ENCODE measurements at regions not wholly inside any gene's neighbourhood (a gene's known extent, or its start where the extent isn't known, plus 50 kb on each side); places are given as distances from the start of the nearest gene placed in this dataset.

- no peak overlapping the region for H3K4me3 ChIP-seq (ENCODE audit: low read depth, low read length)
- in situ Hi-C loops (cut with HindIII; ENCODE audit: low sequenced_read_pairs) = no loop called here
- no peak for TF ChIP-seq CTCF (IDR thresholded peaks at IDR 0.05; ENCODE audit: low read depth, low read length)
- DNase-seq (ENCODE audit: low read depth, low spot score) = peak; percentile 77
Measured at GRCh38 chr3:171936191-171936841, 93.2 kb downstream of the TMEM212 start.

GRCh38 chr3:171939578-171939977 is 96.4 kb downstream of the TMEM212 start:
- H3K4me3 ChIP-seq (ENCODE audit: low read depth, low read length) = no peak overlapping the region
- in situ Hi-C loops (cut with HindIII; ENCODE audit: low sequenced_read_pairs) = no loop called here
- TF ChIP-seq CTCF (IDR thresholded peaks at IDR 0.05; ENCODE audit: low read depth, low read length) = no peak
- no peak for DNase-seq (ENCODE audit: low read depth, low spot score)

GRCh38 chr3:171940151-171940649 is 97.1 kb downstream of the TMEM212 start:
- no peak for DNase-seq (ENCODE audit: low read depth, low spot score)
- TF ChIP-seq CTCF (IDR thresholded peaks at IDR 0.05; ENCODE audit: low read depth, low read length) = no peak
- H3K4me3 ChIP-seq (ENCODE audit: low read depth, low read length) = no peak overlapping the region
- in situ Hi-C loops (cut with HindIII; ENCODE audit: low sequenced_read_pairs) = no loop called here

GRCh38 chr3:171943262-171944117 is 95.9 kb upstream of the FNDC3B start:
- in situ Hi-C loops (cut with HindIII; ENCODE audit: low sequenced_read_pairs) = no loop called here
- H3K4me3 ChIP-seq (ENCODE audit: low read depth, low read length) = no peak overlapping the region
- no peak for DNase-seq (ENCODE audit: low read depth, low spot score)
- no peak for TF ChIP-seq CTCF (IDR thresholded peaks at IDR 0.05; ENCODE audit: low read depth, low read length)

- no peak overlapping the region for H3K4me3 ChIP-seq (ENCODE audit: low read depth, low read length)
- in situ Hi-C loops (cut with HindIII; ENCODE audit: low sequenced_read_pairs) = no loop called here
- DNase-seq (ENCODE audit: low read depth, low spot score) = no peak
- TF ChIP-seq CTCF (IDR thresholded peaks at IDR 0.05; ENCODE audit: low read depth, low read length) = no peak
Measured at GRCh38 chr3:171944118-171945016, 95.0 kb upstream of the FNDC3B start.

GRCh38 chr3:171948674-171949073 is 90.7 kb upstream of the FNDC3B start:
- in situ Hi-C loops (cut with HindIII; ENCODE audit: low sequenced_read_pairs) = no loop called here
- no peak overlapping the region for H3K4me3 ChIP-seq (ENCODE audit: low read depth, low read length)
- DNase-seq (ENCODE audit: low read depth, low spot score) = no peak
- no peak for TF ChIP-seq CTCF (IDR thresholded peaks at IDR 0.05; ENCODE audit: low read depth, low read length)

Data from astrocyte of the spinal cord (primary cell).